Activated naive CD4-positive, alpha-beta T cell (primary cell): ENCODE measurements at regions not wholly inside any gene's neighbourhood (a gene's known extent, or its start where the extent isn't known, plus 50 kb on each side); places are given as distances from the start of the nearest gene placed in this dataset.
A peak's percentile ranks its signal among the peaks of the same experiment; 100 is the strongest.
"Not testable (repeated sequence)": the region's sequence is repeated elsewhere in the genome, so short reads cannot be mapped to it uniquely, and the experiment has no call there.

Source experiments
- DNase-seq, 4 experiments: peaks; one replicate each; lab custom pipeline; 2025; lab: John Stamatoyannopoulos, UW

DNA sequence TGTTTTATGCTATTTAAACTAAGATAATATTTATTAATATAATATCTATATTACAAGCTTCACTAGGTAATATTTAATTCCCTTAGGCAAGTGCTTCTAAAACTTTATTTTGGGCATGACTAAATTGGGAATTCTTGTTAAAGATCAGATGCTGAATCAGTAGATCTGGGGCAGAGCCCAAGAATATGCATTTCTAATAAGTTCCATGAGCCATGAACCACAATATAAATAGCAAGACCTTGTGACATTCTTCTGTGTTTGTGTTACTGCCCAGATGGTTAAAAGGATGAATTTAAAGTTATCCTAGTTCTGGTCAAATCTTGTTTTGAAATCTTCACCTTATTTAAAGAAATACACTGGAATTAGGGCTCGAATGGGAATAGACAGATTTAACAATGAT, 258.4 kb upstream of the CACNA2D1 start:
- no peak for DNase-seq

DNA sequence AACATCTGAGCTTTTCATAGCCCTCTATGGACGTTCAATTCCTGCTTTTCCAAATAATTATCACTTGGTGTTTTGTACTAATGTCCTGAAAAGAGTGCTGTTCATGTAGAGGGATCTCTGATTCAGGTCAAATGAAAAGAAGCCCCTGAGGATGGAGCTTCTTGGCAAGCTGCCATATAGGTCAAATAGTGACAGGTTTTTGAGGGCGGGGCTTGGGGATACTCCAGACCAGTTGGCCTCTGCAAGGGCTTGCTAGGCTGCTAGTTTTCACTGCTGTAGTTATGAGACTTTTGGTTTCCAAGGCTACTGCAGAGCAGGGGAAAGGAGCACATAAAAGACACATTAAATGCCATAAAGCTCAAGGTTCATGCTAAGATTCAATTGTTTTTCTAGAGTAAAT, 257.2 kb upstream of the CACNA2D1 start:
- no peak for DNase-seq

DNA sequence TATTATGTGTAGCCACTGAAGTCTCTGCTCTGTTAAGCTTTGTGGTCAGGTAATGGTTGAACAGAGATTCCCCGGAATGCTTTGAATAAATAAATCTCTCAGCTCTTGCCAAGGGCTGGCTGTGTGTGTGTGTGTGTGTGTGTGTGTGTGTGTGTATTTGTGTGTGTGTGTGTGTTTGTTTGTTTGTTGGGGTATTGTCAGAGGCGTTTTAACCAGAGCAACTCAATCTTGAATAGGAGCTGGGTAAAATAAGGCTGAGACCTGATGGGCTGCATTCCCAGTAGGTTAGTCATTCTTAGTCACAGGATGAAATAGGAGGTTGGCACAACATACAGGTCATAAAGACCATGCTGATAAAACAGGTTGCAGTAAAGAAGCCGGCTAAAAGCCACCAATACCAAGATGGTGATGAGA, 256.2 kb upstream of the CACNA2D1 start:
- DNase-seq: no peak

DNA sequence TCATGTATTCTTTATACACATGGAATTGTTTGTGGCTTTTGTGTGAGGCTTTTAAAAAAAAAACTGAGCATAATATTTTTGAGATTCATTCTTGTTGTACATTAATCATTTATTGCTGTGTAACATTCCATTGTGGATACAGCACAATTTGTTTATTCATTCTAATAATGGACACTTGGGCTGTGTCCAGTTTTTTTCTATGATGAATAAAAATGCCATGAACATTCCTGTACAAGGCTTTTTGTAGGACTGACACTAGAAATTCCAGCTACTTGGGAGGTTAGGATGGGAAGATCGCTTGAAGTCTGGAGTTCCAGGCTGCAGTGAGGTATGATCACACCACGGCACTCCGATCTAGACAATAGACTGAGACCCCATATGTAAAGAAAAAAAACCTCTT, 254.3 kb upstream of the CACNA2D1 start:
- no peak for DNase-seq

DNA sequence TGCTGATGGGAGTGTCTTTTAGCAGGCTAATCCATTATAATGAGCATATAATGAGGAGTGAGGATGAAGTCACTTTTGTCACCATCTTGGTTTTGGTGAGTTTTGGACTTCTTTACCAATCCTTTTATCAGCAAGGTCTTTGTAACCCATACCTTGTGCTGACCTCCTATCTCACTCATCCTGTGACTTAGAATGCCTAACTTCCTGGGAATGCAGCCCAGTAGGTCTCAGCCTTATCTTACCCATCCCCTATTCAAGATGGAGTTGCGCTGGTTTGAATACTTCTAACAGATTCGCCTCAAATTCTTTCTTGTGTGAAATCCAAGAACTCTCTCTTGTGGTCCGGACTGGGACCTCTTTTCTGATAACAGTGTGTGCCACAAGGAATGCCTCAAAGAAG, 253.1 kb upstream of the CACNA2D1 start:
- no peak for DNase-seq

DNA sequence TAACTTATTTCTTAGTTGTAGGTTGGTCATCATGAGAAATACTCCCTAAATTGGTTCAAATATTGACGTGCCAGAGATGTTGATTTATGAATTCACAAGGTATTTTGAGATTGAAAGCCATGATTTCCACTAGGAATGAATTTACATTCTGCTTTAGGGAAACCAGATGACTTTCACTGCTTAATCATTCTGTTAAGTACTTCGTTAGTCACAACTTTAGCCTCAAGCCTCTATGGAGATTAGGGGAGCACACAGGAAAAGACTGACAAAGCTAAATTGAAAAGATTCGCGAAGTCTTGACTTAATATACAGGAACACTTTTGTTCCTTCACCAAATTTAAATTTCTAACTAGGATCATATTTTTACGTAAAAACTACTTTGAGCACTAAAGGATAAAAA, 250.4 kb upstream of the CACNA2D1 start:
- DNase-seq: no peak

DNA sequence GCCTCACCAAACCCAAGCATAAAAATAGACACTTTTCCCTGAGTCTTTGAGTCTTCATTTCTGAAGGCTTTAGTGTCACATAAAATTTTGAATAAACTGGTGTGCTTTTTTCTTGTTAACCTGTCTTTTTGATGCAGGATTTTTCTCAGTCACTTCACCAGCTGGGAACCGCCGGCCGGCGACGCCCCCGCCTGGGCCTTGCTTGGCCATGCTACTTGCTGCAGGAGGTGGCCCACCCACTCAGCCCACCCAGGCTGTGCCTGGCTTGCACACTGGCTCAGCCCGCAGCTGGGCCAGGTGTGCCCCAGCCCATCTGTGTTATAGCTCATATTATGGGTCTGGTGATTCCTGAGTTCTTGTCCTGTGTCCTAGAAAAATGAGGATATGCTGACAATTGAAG, 247.4 kb upstream of the CACNA2D1 start:
- DNase-seq: no peak

DNA sequence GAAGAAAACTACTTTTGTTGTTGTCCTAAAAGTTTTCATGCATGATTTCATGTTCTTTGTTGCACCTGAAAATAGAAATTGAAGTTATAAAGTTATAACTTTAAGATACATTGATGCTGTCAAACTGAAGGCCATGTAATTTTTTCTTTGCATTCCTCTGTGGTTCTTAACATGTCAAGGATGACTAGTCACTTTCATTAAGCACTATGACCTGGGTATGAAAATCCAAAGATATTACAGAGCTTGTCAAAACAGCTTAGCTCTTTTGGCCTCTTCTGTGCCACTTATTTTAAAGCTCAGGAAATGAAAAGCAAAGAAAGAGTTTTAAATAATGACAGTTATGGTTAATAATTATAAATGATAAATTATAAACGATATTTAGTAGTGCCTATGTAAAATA, 241.6 kb upstream of the CACNA2D1 start:
- no peak for DNase-seq

DNA sequence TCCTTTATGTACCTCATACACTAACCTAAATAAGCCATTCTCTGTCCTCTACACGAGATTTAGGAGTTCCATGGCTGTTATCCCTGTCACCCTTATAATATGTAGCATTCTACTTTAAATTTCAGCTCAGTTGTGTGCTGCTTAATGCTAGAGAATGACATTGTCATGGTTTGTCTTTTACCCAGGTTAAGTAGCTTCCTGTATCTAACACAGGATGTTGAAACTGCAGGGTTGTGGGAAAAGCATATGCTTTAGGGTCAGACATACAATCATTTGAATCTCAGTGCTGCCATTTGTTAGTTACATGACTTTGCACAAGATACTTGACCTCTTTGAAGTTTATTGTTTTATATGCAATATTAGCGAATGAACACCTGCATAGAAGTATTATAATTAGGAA, 235.1 kb upstream of the CACNA2D1 start:
- no peak for DNase-seq

DNA sequence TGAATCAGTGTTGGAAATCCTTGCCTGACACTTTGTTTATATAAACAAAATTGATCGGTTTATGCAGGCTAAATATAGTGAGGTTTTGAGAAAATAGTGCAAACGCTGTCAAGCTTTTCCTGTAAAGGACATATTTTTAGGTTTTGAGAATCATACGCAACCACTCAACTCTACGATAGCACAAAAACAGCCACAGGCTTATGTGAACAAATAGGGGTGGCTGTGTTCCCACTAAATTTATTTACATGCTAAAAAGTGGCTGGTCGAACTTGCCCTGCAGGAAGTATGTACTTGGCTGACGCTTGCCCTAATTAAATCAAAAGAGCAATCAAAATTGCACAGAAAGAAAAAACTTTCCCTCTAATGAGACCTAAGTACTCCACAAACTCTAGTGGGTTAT, 234.7 kb upstream of the CACNA2D1 start:
- no peak for DNase-seq

DNA sequence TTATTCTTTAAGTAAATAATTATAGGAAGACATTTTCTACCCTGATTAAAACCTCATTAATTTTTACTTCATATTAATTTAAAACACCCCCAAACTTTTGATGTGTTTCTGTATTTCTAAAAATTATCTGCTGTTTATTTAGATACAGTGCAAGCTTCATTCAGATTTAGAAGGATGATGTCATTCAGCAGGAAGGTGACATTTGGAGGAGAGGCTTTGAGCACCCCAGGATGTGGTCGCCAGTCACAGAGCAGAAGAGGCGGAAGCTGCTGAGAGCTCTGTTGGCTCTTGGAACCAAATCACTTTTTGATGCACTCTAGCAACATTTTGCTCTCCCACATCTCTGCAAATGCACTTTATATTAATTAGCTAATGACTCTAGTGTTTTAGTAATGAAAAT, 233.9 kb upstream of the CACNA2D1 start:
- DNase-seq: peak; percentile 0 to 27 (median 2)

DNA sequence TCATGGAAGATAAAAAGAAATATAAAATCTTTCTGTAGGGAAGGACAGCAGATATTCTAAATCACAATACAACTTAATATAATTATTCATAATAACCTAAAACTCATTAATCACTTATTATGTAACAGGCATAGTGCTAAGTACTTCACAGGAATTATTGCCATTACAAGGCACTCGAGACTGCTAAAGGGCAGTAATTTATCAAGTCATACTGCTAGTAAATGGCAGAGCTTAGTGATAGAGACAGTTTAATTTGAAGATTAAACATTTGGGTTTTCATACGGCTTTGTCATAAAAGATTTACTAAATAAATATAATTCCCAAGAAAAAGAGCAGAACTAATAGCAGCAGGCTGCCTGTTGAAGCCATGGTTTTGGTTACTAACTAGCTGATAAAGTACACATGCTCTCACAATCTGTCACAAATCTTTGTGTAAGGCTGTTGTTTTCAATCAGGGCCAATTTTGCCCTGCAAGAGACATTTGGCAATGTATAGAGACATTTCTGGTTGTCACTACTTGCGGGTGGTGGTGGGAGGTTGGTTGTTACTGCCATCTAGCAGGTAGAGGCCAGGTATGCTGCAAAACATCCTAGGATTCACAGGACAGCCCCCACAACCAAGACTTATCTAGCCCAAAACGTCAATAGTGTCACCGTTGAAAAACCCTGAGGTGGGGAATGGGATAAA, 233.3 kb upstream of the CACNA2D1 start:
- DNase-seq: no peak

DNA sequence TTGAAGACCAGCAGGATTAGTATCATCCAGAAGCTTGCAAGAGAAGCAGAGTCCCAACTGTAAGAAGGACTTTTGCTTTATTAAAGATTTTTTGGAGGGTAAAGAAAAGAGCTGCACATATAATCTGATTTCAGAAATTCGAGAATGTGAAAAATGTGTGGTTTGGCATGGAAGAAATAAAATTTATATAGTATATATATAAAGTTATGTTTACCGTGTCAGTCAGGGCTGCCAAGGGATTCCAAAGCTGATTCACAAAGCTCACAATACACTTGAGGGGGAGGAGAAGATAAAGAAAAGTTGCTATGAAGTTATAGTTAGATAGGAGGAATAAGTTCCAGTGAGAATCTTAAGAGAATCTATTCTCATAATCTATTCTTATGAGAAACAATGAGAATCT, 231.8 kb upstream of the CACNA2D1 start:
- DNase-seq: no peak

DNA sequence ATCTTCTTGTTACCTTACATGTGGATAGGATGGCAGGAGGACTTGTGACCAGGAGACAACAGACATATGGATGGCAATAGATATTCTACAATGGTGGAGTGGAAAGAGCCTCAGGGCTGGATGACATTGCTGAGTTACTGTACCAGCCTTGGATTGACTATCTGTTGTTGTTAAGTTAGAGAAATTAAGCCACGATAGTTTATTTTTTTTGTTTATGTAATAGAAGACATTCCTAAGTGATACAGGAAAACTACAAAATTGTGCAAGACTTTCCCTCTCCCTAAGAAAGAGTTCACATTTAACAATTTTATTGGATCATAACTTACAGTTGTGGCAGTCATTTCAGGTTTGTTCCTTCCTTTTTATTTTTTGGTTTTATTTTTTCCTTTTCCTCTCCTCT, 230.7 kb upstream of the CACNA2D1 start:
- no peak for DNase-seq

DNA sequence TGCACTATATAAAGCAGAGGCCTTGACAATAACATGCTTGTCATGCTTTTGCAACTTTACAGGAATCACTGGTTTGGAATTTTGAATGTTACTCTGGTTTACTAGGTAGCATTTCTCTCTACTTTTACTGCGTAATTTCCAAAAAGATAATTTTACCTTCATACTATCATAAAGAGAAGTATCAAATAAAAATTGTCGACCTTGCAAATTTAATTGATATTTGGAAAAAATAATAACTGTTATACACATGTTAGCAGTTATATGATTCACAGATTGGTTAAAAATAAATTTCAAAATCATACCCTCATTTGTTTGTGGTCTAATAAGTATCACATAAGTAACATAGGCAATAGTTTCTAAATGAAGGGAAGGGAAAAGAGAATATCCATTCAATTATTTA, 228.5 kb upstream of the CACNA2D1 start:
- DNase-seq: no peak

DNA sequence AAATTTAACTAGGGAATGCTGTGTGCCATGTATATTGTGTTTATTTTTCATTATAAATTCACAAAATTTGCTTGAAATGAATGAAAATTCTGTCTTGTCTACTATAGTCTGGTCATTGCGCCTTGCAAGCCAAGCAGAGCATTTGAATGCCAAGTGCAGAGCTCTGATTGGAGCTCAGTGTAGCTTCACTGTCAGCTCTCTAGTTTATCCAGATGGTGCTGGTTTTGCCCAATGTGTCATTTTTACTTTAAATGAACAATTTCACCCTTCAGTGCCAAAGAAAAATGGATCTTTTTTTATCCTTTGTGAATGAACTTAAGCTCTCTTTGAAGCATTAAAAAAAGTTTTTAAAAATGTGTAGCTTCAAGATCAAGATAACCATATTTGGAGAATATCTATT, 225.6 kb upstream of the CACNA2D1 start:
- no peak for DNase-seq

DNA sequence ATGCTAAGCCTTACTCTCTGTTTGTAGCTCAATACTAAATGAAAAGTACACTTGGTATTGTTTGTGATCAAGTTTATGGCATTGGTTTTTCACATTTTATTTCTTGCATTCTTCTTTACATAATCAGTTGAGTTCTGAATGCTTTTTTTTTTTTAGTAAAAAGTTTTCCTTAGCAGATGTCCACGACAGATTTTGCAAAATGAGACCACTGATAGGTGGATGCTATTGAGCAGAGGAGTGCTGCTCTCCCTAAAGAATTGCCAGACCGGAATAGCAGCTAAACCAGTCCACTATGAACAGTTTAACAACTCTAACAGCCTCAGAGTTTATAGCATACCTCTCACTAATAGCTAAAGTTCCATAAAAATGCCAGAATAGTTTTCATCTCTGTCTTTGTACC, 225.1 kb upstream of the CACNA2D1 start:
- DNase-seq: no peak

DNA sequence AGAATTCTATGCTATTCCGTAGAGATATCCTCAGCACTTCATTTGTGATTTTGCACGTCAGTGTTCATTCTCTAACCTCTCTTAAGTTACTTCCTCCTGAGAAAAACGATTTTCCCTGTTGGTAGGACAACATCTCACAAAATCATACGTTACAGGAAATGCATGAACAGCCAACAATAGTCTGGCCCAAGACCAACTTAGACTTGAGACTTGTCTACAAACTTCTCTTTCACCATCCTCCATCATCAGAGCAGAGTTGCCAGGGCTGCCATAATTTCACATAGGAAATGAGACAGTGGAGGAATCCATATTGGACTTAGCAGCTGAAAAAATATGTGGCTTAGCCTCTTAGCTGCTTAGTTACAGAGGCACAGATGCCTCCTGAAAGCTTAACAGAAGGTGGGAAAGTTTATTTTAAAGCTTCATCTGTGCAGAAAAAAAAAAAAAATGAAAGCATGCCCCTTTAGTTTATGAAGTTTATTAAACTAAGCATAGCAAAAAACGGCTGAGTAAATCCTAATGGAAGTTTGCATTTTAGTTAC, 222.5 kb upstream of the CACNA2D1 start:
- DNase-seq: no peak

DNA sequence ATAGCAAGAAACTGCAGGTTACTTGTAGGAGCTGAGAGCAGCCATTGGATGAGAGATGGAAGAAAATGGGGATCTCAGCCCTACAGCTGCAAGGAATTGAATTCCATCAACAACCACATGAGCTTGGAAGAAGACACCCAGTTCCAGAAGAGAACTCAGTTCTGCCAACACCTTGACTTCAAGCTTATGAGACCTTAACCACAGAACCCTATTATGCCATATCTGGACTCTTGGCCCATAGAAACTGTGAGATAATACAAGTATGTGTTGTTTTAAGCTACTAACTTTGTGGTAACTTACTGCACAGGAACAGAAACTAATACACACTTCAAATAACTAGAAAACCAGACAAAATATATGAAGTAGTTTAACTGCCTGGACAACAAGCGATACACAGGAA, 212.4 kb upstream of the CACNA2D1 start:
- no peak for DNase-seq

DNA sequence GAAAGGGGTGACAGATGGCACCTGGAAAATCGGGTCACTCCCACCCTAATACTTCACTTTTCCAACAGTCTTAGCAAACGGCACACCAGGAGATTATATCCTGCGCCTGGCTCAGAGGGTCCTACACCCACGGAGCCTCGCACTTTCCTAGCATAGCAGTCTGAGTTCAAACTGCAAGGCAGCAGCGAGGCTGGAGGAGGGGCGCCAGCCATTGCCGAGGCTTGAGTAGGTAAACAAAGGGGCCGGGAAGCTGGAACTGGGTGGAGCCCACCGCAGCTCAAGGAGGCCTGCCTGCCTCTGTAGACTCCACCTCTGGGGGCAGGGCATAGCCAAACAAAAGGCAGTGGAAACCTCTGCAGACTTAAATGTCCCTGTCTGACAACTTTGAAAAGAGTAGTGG, 206.5 kb upstream of the CACNA2D1 start:
- DNase-seq: not testable (repeated sequence)

DNA sequence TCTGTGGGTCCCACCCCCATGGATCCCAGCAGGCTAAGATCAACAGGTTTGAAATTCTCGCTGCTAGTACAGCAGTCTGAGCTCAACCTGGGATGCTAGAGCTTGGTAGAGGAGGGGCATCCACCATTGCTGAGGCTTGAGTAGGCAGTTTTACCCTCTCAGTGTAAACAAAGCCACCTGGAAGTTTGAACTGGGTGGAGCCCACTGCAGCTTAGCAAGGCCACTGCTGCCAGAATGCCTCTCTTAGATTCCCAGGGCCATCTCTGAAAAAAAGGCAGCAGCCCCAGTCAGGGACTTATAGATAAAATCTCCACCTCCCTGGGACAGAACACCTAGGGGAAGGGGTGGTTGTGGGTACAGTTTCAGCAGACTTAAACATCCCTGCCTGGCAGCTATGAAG, 190.0 kb upstream of the CACNA2D1 start:
- no peak for DNase-seq

DNA sequence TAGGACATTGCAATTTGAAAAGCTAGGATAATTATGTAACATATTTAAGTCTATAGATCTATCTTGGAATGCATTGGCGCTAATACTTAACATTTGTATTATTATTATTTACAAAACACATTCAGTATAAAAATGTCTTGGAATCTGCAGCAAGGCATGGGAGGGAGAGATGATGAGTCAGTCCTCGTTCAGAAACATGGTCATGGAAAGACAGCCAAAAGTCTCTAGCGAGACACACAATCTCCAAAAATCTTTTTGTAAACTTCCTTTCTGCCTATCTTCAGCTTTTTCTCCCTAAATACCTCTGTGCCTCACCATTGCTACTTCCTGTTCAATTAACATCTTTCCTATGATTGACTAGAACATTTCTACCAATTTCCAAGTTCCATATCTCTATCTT, 188.4 kb upstream of the CACNA2D1 start:
- DNase-seq: no peak

DNA sequence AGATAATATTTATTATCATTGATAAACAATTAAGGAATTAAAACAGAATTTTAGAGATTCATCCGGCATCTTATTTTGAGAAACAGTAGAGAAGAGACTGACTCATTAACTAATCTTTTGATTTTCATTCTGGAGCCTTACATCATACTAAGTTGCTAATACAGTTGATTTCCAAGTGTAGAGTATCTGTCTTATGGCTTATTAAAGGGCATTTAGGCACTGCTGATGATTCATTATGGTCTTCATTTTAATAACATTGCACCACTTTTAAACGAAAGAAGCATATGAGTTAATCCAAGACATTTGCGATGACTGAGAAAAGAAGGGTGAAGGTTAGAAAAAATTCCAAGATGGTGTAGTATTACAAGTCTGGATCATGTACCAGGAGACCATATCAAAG, 186.0 kb upstream of the CACNA2D1 start:
- no peak for DNase-seq

DNA sequence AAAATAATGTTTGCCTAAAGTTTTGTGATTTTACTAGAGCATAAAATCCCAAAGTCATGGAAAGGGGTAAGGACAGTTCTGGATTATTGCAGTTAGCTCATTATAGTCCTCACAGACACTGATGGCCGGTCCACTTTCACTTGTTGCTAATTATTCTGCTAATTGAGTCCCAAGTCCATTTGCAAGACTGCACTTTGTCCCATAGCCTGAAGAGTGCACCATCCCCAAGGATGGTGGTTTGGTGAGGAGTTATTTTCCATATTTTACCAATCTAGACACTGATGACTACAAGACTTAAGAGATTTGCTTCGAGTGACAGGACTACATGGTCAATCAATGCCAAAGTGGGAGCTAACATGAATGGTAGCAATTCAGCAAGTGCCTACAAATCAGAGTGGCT, 181.8 kb upstream of the CACNA2D1 start:
- no peak for DNase-seq
